SK-N-SH treated with all-trans-retinoic acid at 6 μM for 48 hours (cell line): ENCODE measurements at regions not wholly inside any gene's neighbourhood (a gene's known extent, or its start where the extent isn't known, plus 50 kb on each side); places are given as distances from the start of the nearest gene placed in this dataset.

Experiments used
- PATZ1 ChIP-seq: fragments of 250-450 bp; sonication (Bioruptor Pico); IDR thresholded peaks from 2 replicates; pipeline ENCODE4 v1.8.0; 2020; ENCODE audit warnings: mild to moderate bottlenecking, moderate library complexity, borderline replicate concordance
- SNAI2 ChIP-seq: fragments of 250-450 bp; sonication (Bioruptor Pico); IDR thresholded peaks from 2 replicates; pipeline ENCODE4 v1.5.0; 2020; ENCODE audit warnings: mild to moderate bottlenecking, moderate library complexity

GRCh38 chr21:16711757-16712156 is 801.1 kb upstream of the CXADR start:
- TF ChIP-seq SNAI2 (CRISPR knock-in tag) (no peak), PATZ1 (CRISPR knock-in tag) (no peak)
